ENCODE measurements at regions not wholly inside any gene's neighbourhood (a gene's known extent, or its start where the extent isn't known, plus 50 kb on each side); places are given as distances from the start of the nearest gene placed in this dataset.
"Not testable (repeated sequence)": the region's sequence is repeated elsewhere in the genome, so short reads cannot be mapped to it uniquely, and the experiment has no call there.

DNA sequence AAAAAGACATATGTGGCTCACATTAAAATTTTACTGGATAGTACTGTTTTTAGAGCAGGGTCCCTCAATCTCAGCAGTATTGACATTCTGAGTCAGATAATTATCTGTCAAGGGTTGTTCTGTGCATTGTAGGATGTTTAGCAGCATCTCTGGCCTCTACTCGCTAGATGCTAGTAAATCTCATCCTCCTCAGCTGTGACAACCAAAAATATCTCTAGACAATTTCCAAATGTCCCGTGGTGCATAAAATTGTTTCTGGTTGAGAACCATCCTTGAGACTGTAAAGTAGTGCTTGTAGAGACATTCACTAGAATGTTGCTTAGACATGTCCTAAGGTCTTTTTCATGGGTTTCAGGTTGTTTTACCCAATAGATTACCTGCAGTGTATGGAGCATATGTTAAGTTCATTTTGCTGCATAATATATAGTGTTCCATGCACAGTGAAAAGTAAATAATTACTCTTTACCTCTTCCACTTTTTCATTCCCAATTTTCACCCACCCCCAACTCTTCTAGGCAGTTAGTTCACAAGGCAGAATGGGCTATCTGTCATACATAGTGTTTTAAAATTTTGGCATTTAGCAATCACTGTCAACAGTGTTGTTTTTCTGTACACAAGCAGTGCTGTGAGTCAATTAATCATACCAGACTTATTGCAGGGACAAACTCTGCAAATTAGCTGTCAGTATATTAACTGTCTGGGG lies 200.2 kb upstream of the SLC38A2 start:
- no peak for DNase-seq (ENCODE audit: low read depth in 2 of 2)

DNA sequence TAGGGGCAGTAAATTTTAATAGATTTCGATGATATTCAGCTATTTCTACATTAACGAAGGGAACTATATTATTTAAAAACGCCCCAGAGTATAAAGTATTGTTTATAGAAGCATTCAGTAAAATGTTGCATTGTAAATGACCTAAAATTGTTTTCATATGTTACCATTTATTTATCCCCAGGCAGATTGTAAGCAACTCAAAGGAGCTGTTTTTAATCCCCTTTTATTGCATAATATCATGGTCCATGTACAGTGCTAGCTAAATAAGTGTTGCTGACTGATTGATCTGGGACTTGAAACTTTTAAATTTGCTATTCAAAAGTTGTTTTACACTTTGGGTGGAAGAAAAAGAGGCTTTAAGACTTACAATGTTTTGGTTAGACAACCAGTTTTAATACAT lies 199.0 kb upstream of the SLC38A2 start:
- DNase-seq (ENCODE audit: low read depth in 2 of 2) = no peak

DNA sequence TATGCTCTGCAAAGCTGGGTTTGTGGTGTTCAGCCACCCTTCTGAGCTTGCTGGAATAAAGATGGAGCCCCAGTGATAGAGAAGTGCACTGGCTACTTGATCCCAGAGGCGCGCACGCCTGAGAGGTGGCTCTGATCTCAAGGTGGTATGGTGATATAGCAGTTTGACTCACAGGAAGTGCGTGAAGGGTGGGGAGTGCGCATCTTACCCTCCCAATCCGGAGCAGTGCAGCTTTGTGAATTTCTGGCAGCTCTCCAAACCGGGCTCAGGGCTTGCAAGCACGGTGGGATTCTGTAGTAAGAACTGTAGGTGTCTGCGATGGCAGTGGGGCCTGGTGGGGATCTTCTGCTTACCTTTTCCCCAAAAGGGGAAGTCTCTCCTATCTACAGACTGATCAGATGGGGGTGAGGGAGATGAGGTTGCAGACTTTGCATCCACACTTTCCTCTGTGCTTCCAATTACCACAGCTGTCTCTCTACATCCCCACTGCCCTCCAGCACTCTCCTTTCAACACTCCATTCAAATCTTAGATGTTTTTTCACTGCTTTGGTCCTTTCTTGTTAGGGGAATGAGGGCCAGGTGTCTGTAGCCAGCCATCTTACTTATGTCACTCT lies 197.4 kb upstream of the SLC38A2 start:
- DNase-seq (ENCODE audit: low read depth in 2 of 2) = no peak

DNA sequence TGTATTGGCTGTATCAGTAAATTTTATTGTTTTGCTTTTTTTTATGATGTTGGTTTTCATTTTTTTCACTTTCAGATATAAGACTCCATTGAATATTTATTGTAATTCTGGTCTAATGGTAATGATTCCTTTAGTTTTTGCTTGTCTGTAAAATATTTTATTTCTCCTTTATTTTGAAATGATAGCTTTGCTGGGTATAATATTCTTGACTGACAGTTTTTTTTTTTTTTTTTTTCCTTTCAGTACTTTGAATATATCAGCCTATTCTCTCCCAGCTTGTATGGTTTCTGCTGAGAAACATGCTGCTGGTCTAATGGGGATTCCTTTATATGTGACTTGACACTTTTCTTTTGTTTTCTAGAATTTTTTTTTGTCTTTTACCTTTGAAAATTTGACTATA lies 195.1 kb upstream of the SLC38A2 start:
- DNase-seq (ENCODE audit: low read depth in 2 of 2) = no peak

DNA sequence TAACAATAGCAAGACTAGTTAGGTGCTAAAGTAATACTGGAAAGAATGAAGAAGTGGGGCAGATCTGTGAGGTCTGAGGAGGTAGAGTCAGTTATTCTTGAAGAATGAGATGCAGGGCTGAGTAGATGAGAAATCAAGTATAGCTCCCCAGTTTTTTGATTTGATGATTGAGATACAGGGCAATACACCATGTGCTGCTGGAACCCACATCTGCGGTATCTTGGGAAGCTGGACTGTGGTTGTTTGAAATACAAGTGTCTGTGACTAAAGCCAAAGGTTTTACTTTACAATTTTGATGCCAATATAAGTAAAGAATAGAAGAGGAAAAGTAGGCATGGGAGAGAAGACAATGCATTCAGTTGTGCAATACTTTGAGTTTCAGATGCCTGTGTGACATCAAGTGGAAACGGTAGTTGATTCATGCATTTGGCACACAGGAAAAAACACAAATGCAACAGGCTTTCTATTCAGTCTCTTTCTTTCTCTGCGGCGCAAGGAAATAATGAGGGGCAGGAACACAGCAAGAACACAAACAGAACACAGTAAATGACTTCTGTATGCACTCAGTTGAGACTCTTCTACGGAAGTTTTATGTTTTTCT lies 190.2 kb upstream of the SLC38A2 start:
- no peak for DNase-seq (ENCODE audit: low read depth in 2 of 2)

DNA sequence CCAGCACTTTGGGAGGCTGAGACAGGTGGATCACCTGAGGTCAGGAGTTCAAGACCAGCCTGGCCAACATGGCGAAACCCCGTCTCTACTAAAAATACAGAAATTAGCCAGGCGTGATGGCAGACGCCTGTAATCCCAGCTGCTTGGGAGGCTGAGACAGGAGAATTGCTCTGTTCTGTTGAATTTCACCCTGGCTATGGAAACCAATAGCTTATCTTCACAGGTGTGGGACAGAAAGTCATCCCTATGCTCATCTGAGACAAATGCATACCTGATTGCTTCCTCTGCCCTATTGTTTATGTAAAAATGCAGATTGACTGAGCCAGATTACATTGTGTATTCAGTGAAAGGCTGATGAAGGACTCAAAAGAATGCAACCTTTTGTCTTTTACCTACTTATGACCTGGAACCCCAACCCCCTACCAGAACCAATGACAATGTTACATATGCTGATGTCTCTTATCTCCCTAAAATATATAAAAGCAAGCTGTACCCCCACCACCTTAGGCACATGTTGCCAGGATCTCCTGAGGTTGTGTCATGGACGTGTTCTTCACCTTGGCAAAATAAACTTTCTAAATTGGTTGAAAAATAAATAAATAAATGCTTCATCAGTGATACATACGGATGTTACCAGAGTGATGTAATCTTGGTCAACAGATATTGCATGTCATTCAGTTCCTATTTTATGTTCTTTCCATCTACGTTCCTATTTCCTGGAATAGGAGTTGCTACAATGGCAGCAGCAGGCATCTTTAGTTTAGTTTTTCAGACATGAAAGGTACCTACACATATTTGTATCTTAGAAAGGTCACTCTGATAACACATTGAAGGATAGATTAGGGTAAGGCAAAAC lies 189.4 kb upstream of the SLC38A2 start:
- not testable (repeated sequence) for DNase-seq (ENCODE audit: low read depth in 2 of 2)

DNA sequence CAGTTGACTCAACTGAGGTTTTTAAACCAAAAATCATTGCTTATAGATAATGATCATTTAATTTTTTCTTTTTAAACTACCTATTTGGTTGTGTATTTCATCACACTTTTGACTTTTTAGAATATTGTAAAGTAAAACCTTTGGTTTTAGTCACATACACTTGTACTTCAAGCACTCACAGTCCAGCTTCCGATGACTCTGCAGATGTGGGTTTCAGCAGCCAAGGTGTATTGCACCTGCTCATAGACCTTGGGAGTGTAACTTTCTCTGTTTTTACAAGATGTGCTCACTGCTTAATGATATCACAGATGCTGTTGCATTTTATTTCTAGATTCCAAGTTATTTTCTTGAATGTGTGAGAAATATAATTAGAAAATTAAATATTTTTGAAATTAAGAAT lies 188.3 kb upstream of the SLC38A2 start:
- no peak for DNase-seq (ENCODE audit: low read depth in 2 of 2)

DNA sequence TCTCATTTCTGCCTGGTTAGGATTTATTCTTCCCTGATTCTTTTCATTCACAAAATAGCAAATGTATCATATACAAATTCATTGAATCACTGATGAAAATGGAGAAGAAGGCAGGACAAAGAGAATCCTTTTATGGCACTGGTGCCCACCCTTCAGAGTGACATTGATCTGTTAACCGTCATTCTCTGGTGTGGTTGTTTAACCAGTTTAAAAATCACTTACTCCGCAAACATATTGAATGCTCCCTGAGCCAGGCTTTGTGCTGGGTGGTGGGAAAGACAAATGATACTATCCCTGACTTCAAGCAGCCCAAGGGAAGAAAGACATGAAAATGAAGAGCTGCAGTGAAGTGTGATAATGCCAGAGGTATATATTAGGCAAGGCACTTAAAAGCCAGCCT lies 187.5 kb upstream of the SLC38A2 start:
- DNase-seq (ENCODE audit: low read depth in 2 of 2) = no peak

DNA sequence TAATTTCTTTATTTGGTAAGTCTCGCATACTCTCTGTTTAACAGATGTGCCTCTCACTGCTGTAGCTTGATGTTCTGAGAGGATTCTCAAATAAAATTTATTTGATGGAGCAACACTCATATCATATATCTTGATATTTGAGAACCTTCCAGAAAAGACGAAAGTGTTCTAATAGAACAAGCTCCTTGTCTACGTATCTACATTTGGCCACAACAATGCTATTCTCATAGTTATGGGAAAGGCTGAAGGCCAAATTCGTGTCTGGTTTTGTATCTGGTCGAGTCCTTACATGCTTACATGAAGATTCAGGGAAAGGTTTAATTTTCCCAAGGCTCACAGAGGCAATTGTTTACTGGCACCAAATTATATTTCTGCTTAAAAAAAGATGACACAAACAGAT lies 186.7 kb upstream of the SLC38A2 start:
- DNase-seq (ENCODE audit: low read depth in 2 of 2) = no peak

DNA sequence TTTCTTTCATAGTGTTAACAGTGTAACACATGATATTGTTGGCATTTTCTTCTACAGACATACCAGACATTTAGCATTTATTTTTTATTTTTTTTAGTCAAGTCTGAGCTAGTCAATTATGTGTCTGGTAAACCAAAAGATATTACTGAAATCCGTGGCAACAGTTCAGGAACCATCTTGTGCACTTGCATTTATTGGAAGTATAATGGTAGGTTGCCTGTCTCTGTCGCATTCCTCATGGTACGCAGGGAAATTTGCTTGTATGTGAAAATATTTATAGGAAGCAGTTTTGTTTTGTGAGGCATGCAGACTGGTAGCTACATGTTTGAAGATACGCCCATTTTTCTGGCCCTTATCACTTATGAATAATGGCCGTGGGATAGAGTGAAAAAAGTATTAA lies 186.1 kb upstream of the SLC38A2 start:
- DNase-seq (ENCODE audit: low read depth in 2 of 2) = no peak

DNA sequence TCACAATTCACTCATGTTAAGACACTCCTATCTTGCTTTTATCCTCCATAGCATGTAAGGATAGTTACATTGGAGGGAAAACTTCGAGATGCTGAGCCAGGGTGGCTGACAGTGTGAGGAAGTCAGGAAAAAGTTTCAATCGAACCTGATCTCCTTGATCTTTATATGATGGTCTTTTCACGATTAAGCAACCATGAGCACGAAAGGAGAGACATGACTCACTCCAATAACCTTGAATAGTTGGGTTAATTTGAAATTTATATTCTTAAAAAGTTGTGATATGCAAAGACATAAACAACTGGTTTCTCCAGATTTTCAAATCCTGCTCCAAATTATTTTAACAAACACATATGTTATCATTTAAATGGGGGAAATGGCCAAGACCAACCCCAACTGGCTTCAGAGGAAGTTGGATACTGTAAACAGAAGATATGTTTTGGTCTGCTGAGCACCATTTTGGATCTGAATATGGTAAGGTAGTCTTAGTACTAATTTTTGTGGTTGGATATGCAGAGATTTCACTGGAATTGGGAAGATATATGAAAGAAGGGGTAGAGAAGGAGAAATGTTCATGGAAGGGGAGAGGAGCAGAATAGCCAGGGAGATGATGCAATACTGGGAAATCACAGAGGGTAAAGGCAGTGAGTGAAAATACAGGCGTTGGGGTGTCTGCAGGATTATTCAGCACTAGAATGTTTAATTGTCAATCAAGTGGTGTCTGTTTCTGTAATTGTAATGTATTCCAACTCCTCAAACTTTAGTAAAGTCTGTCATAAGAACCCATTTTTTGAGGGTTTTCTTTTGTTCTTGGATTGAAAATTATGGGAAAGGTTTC lies 185.2 kb upstream of the SLC38A2 start:
- DNase-seq (ENCODE audit: low read depth in 2 of 2) = no peak

DNA sequence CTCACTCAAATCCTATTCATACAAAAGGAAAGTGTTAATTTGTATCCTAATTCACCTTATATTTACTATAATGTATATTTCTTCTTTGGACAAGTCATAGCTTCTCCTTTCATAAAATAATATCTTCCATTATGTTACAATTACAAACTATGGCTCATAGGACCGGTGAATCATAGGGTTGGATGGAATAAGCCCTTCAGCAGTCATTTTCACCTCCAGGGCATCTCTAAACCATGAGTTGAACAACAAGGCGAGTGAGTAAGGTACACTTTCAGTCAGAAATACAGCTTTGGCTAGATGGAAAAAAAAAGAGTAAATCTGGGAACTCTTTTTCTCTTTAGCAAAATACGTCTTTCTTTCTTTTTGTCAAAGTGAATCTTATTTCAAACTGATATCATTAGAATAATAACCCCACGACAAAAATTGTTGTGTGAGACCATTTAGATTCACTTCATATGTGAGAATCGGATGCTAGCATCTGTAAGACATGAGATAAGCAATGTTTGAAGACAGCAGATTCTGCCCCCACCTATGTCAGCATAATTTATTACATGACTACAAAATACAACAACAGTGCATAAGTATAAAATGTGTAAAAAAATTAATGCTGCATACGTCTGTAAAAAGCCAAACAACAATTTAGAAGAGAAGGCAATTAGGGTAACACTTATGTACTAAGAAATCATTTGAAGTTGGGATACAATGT lies 184.4 kb upstream of the SLC38A2 start:
- DNase-seq (ENCODE audit: low read depth in 2 of 2) = no peak

DNA sequence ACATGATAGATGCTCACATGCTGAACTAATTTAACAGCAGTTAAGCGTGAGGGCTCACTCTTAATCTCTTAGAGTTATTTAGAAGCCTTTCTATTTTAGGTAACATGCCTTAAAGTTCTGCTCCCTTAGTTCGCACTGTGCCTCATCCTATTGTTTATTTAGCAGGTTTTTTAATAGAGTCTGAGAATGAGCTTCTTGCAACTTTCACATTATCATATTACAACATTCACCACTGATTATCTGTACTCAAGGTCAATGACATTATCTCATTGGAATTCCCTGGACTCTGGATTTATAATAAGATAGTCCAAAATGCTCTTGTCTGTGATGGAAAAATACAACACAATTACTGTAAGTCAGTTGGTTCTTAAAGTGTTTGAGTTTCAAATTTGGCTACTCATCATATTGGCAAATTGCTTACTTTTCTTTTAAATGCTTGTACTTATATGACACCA lies 183.6 kb upstream of the SLC38A2 start:
- DNase-seq (ENCODE audit: low read depth in 2 of 2) = no peak

DNA sequence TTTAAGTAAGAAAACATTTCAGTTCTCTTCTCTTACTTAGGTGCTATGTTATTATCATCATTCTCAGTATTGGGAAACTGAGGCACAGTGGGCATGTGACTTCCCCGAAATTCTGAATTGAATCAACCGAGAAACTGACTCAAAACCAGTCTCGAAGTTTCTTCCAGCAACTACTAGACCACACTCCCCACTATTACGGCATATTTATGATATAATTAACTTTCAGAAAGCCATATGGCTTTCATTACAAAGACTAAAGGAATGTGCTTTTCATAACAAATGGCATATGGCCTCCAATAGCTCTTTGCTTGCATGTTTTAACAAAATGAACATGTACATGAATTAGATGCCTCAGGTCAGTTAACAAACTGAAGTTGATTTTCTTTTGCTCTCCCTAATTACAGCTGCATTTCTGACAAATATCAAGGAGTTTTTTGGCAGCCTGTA lies 182.9 kb upstream of the SLC38A2 start:
- no peak for DNase-seq (ENCODE audit: low read depth in 2 of 2)

DNA sequence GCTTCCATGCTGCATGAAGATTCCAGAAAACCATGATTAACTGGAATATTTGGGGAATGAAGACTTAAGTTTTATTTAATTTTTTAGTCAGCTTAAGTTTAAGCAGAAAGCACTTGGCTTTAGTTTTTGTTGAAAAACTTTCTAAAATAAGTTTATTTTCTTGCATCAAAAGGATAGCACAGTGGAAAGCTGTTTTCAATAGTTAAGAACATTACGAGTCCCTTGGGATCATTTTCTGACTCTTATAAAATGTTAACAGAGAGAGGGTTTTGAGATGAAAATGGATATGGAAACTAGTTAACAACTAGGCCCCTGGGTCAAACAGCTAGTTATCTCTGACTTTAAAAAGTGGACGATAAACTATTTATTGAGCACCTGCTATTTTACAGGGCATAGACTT lies 181.9 kb upstream of the SLC38A2 start:
- no peak for DNase-seq (ENCODE audit: low read depth in 2 of 2)

DNA sequence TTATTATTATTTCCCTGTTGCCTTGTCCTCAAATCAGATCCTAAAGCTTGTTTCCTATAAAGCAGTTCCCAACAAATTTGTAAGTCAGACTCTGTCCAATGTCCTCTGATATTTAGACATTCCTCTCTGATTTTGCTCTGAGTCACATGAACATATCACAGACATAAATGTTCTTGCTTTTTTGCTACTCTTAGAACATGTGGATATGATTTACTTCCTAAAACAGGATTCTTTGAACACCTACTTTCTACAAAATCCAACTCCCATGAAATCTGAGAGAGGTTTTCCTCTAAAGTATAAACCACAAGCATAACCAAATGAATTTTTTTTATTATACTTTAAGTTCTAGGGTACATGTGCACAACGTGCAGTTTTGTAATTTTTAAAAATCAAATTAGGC lies 181.3 kb upstream of the SLC38A2 start:
- no peak for DNase-seq (ENCODE audit: low read depth in 2 of 2)

DNA sequence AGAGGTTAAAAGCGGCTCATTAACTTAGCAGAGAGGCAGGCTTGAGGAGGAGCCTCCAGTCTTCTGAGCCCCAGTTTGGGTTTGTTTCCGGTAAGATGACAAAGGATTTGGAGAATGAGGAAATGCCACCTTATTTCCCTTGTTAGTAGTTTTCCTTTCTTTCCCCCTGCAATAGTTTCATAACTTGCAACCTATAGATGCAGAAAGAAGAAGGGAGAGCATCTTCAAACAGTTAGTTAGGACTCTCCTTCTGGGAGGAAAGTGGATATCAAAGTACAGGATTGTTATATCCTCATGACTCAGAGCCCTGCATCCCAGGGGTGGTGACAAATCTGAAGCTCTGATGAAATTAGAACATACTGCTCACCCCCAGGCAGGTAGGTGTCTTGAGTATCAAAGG lies 180.7 kb upstream of the SLC38A2 start:
- no peak for DNase-seq (ENCODE audit: low read depth in 2 of 2)

DNA sequence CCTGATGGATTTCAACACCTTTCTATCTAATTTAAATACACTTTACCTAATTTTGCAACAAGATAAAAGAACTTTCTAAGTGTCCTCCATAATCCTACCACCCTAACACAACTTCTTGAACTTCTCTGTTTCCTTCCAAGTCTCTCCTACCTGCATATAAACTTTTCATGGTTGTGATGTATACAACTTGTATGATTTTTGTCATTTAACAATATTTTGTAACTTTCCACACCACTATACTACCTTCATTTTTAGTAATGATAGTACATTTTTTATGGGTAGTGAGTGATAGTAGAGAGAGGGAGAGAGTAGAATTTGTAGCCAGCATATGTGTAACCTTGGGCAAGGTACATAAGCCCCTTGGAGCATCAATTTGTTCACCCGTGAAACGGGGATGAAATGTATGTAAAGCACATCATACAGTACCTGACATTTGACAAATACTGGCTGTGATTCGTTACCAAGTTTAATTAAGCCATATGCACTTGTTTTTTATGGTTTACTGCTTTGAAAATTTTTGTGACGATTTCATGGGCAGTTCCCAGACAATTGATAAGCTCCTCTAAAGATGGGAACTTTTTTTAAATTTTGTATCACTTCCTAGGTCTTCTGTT lies 177.8 kb upstream of the SLC38A2 start:
- DNase-seq (ENCODE audit: low read depth in 2 of 2) = no peak

DNA sequence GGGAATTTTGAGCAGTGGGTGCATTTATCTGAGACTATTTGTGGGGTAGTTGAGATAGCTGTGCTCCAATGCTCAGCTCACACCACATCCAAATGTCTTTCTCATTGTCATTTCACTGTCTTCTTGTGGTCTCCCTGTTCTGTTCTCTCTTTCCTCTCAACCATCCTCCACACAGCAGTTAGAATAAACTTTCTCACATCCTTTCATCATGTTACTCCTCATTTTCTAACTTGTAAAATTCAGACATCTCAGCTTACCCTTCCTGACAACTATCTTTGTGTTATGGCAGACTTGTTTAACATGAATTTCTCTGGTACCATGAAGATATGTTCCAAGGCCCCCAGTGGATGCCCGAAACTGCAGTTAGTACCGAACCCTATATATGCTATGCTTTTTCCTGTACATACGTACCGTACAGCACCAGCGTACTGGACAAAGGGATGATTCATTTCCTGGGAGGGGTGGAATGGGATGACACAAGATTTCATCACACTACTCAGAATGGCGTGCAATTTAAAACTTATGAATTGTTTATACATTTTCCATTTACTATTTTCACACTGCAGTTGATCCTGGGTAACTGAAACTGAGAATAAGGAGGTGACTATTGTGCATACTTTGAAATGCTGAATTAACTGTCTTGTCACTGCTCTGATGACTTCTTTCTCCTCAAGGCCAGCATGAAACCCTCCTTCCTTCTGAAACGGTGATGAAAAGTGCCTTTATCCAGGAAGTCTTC lies 177.1 kb upstream of the SLC38A2 start:
- no peak for DNase-seq (ENCODE audit: low read depth in 2 of 2)

DNA sequence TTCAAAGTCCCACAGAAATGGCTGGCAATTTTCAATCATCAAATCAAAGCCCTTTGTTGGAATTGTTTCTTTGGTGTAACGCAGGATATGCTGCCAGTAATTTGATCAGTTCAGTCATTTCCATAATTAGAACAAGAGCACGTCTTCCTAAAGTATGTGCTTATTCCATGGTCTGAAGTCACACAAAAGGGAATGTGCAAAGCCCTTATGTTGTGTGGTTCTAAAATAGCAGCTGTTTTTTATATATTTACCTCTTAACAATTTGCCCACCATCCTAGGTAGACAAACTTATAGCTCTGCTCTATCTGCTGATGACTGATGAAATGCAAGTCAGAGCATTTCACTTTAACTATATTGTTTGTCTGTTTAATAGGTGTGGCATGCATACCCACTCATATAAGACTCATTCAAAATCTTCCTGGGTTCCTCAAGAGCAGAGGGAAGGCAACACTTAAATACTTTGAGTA lies 176.1 kb upstream of the SLC38A2 start:
- DNase-seq (ENCODE audit: low read depth in 2 of 2) = no peak

Data from stimulated activated CD4-positive, alpha-beta T cell treated with anti-CD3 and anti-CD28 coated beads, Interleukin-1b, Interleukin-23, amount 100 ng/mL, for 4 hours (primary cell).